ENCODE measurements at regions not wholly inside any gene's neighbourhood (a gene's known extent, or its start where the extent isn't known, plus 50 kb on each side); places are given as distances from the start of the nearest gene placed in this dataset.
A peak's percentile ranks its signal among the peaks of the same experiment; 100 is the strongest.

DNA sequence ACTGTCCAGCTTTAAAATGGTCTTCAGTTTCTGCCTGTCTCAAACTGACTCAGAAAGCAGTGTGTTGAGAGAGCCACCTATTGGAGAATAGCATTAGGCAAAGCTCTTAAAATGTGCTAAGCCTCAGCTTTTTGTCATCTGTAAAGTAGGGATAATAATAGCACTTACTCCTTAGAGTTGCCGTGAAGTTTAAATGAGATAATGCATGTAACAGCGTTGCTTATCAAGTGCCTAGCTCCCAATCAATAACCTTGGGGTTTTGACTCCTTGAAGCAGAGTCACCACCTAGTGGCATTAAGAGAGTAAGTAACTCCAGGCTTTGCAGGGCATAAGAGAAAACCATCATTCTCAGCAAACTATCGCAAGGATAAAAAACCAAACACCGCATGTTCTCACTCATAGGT lies 163.3 kb downstream of the HS3ST2 start:
- H3K9me3 ChIP-seq, result peaks cover 0 to under 1% (median 0%) of the 10 kb centered on the region in 4 donors
- no peak overlapping the region for H3K4me3 ChIP-seq
- peaks cover 0 to 28% (median 6%) of the 10 kb centered on the region in 3 donors for H3K27me3 ChIP-seq
- no peak for TF ChIP-seq EP300 (IDR thresholded peaks at IDR 0.05)
- peak in 1 of 7 experiments; percentile 14 for TF ChIP-seq CTCF (IDR thresholded peaks at IDR 0.05)
- no peak overlapping the region for H3K27ac ChIP-seq
- intact Hi-C loops (cut with DNase I; ENCODE audit: low total_unique reads), result no loop called here
- DNase-seq, result peak in 1 of 2 donors; percentile 8
- H3K4me1 ChIP-seq, result no peaks in the 10 kb centered on the region
- 50 to 56% (median 53%) methylated on average over 4 of the region's 4 CpGs for WGBS, 5 donors
- no peaks in the 10 kb centered on the region for H3K36me3 ChIP-seq

GRCh38 chr16:22973522-22973921 lies 159.6 kb downstream of the HS3ST2 start:
- Histone ChIP-seq H3K4me3 (no peak overlapping the region), H3K9me3 (no peaks in the 10 kb centered on the region), H3K27ac (no peak overlapping the region), H3K36me3 (no peaks in the 10 kb centered on the region), H3K4me1 (no peaks in the 10 kb centered on the region), H3K27me3 (peaks cover 0 to 32% (median 6%) of the 10 kb centered on the region in 3 donors)
- DNase-seq, result no peak
- TF ChIP-seq CTCF (IDR thresholded peaks at IDR 0.05) (no peak), EP300 (IDR thresholded peaks at IDR 0.05) (no peak), POLR2A (IDR thresholded peaks at IDR 0.05) (no peak), POLR2AphosphoS5 (IDR thresholded peaks at IDR 0.05) (no peak)
- intact Hi-C loops (cut with DNase I; ENCODE audit: low total_unique reads), result no loop called here

GRCh38 chr16:22971346-22971924 lies 157.5 kb downstream of the HS3ST2 start:
- Histone ChIP-seq H3K4me1 (no peaks in the 10 kb centered on the region), H3K9me3 (no peaks in the 10 kb centered on the region), H3K27me3 (peaks cover 0 to 24% (median 4%) of the 10 kb centered on the region in 3 donors), H3K27ac (no peak overlapping the region), H3K4me3 (no peak overlapping the region), H3K36me3 (no peaks in the 10 kb centered on the region)
- intact Hi-C loops (cut with DNase I; ENCODE audit: low total_unique reads), result no loop called here
- WGBS, 5 donors, result 83 to 92% (median 90%) methylated on average over 5 of the region's 5 CpGs
- TF ChIP-seq POLR2A (IDR thresholded peaks at IDR 0.05) (no peak), POLR2AphosphoS5 (IDR thresholded peaks at IDR 0.05) (no peak), EP300 (IDR thresholded peaks at IDR 0.05) (no peak), CTCF (IDR thresholded peaks at IDR 0.05) (no peak)
- no peak for DNase-seq

DNA sequence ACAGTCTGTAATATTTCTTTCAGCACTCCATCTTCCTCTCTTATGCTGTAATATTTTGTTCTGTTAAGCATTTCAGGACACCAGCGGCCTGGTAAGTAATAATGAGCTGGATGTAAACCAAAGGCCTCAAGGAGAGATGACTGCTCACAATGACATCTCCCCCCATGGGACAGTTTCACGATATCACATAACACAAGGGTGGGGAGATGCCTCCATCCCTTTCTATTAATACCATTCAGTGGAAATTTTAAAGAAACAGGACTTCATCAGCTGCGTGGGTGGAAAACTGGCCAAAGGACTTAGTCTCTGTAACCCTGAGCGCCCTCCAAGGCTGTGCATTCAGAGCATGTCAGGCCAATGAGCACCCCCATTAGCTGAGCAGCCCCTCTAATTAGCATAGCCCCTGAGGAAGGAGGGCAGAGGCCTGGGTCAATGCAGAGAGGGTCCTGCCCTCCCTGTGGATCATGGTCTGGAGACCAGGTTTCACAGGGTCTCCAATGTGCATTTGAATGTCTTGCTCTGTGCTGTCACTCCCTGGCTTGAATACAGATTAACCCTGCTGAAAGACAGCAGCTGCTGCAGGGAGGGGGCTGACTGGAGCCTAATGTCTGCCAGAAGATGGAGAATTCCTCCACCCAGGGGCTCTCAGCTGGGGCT lies 156.4 kb downstream of the HS3ST2 start:
- intact Hi-C loops (cut with DNase I; ENCODE audit: low total_unique reads), result no loop called here
- Histone ChIP-seq H3K9me3 (no peaks in the 10 kb centered on the region), H3K27me3 (peaks cover 0 to 19% (median 0%) of the 10 kb centered on the region in 3 donors), H3K4me3 (no peak overlapping the region), H3K36me3 (no peaks in the 10 kb centered on the region), H3K27ac (no peak overlapping the region), H3K4me1 (no peaks in the 10 kb centered on the region)
- TF ChIP-seq CTCF (IDR thresholded peaks at IDR 0.05), result no peak
- TF ChIP-seq EP300 (IDR thresholded peaks at IDR 0.05), result no peak
- TF ChIP-seq POLR2AphosphoS5 (IDR thresholded peaks at IDR 0.05), result no peak
- no peak for TF ChIP-seq POLR2A (IDR thresholded peaks at IDR 0.05)
- WGBS, 5 donors, result 32 to 62% (median 46%) methylated on average over 2 to 4 of the region's 4 CpGs
- DNase-seq, result peak in 1 of 2 donors; percentile 20

Data from stomach (tissue), 8 donors.